ENCODE measurements at regions not wholly inside any gene's neighbourhood (a gene's known extent, or its start where the extent isn't known, plus 50 kb on each side); places are given as distances from the start of the nearest gene placed in this dataset.

GRCh38 chr18:73110307-73110706 is 242.5 kb upstream of the NETO1 start:
- Histone ChIP-seq H3K27ac (ENCODE audit: low read depth) (no peak overlapping the region), H3K4me3 (no peak overlapping the region), H3K27me3 (ENCODE audit: insufficient read depth) (no peaks in the 10 kb centered on the region), H3K9me2 (ENCODE audit: insufficient read depth) (no peaks in the 10 kb centered on the region), H4K20me1 (replicated peaks; ENCODE audit: insufficient read depth) (no peaks in the 10 kb centered on the region), H3K4me2 (no peak overlapping the region), H3K79me2 (replicated peaks; ENCODE audit: insufficient read depth) (no peaks in the 10 kb centered on the region), H3K4me1 (ENCODE audit: insufficient read depth) (no peaks in the 10 kb centered on the region), H3F3A (replicated peaks; ENCODE audit: low read depth) (no peaks in the 10 kb centered on the region), H3K36me3 (ENCODE audit: insufficient read depth) (no peaks in the 10 kb centered on the region), H2AFZ (no peak overlapping the region)
- H3K27ac Mint-ChIP-seq: no peak overlapping the region
- DNase-seq (ENCODE audit: low spot score) (no peak), ATAC-seq (no peak)
- H3K4me1 Mint-ChIP-seq: no peaks in the 10 kb centered on the region
- H3K9me3 Mint-ChIP-seq: no peaks in the 10 kb centered on the region
- no peaks in the 10 kb centered on the region for H3K36me3 Mint-ChIP-seq (ENCODE audit: low read depth)
- no peak overlapping the region for H3K4me3 Mint-ChIP-seq
- TF ChIP-seq EZH2 (IDR thresholded peaks at IDR 0.05; ENCODE audit: low read depth, unreplicated experiment): no peak
- TF ChIP-seq ZNF331 (CRISPR knock-in tag; IDR thresholded peaks at IDR 0.05; ENCODE audit: low read depth): no peak
- no peak for TF ChIP-seq JUNB (IDR thresholded peaks at IDR 0.05; ENCODE audit: unreplicated experiment)
- no peak for TF ChIP-seq REST (IDR thresholded peaks at IDR 0.05; ENCODE audit: unreplicated experiment)
- TF ChIP-seq EZH2phosphoT487 (IDR thresholded peaks at IDR 0.05; ENCODE audit: unreplicated experiment): no peak
- no peak for TF ChIP-seq STAT1 (IDR thresholded peaks at IDR 0.05; ENCODE audit: unreplicated experiment)
- no peak for TF ChIP-seq NANOG (IDR thresholded peaks at IDR 0.05; ENCODE audit: borderline replicate concordance)
- TF ChIP-seq CTCF (conservative IDR thresholded peaks at IDR 0.05; ENCODE audit: low read depth in 2 of 2): no peak
- no peak for TF ChIP-seq CREB1 (CRISPR knock-in tag; IDR thresholded peaks at IDR 0.05; ENCODE audit: low read depth)
- peaks cover 3% of the 10 kb centered on the region for H3K27me3 Mint-ChIP-seq (ENCODE audit: insufficient read depth, low read depth, poor library complexity)

GRCh38 chr18:73101977-73102376 is 234.2 kb upstream of the NETO1 start:
- H3K4me2 ChIP-seq: no peak overlapping the region
- H2AFZ ChIP-seq: no peak overlapping the region
- Mint-ChIP-seq H3K9me3 (no peaks in the 10 kb centered on the region), H3K4me1 (peaks cover 12% of the 10 kb centered on the region; the same call in 2 of the 3 replicates), H3K36me3 (ENCODE audit: low read depth) (no peaks in the 10 kb centered on the region), H3K4me3 (no peak overlapping the region), H3K27me3 (ENCODE audit: insufficient read depth, low read depth, poor library complexity) (peaks cover 3% of the 10 kb centered on the region), H3K27ac (no peak overlapping the region)
- DNase-seq (ENCODE audit: low spot score) (no peak), ATAC-seq (no peak)
- H3K79me2 ChIP-seq (replicated peaks; ENCODE audit: insufficient read depth): no peaks in the 10 kb centered on the region
- no peak overlapping the region for H3K27ac ChIP-seq (ENCODE audit: low read depth)
- no peak overlapping the region for H3K4me3 ChIP-seq
- no peaks in the 10 kb centered on the region for H3K36me3 ChIP-seq (ENCODE audit: insufficient read depth)
- H4K20me1 ChIP-seq (replicated peaks; ENCODE audit: insufficient read depth): no peaks in the 10 kb centered on the region
- no peaks in the 10 kb centered on the region for H3K9me2 ChIP-seq (ENCODE audit: insufficient read depth)
- H3K4me1 ChIP-seq (ENCODE audit: insufficient read depth): peaks cover 8% of the 10 kb centered on the region; the same call in 1 of the 2 replicates
- no peaks in the 10 kb centered on the region for H3F3A ChIP-seq (replicated peaks; ENCODE audit: low read depth)
- H3K27me3 ChIP-seq (ENCODE audit: insufficient read depth): no peaks in the 10 kb centered on the region
- no peak for TF ChIP-seq CREB1 (CRISPR knock-in tag; IDR thresholded peaks at IDR 0.05; ENCODE audit: low read depth)
- no peak for TF ChIP-seq ZNF462 (CRISPR knock-in tag; IDR thresholded peaks at IDR 0.05)
- no peak for TF ChIP-seq EZH2phosphoT487 (IDR thresholded peaks at IDR 0.05; ENCODE audit: unreplicated experiment)
- no peak for TF ChIP-seq STAT1 (IDR thresholded peaks at IDR 0.05; ENCODE audit: unreplicated experiment)

All from GM23338 (cell line).